NB4 (cell line): ENCODE measurements at regions not wholly inside any gene's neighbourhood (a gene's known extent, or its start where the extent isn't known, plus 50 kb on each side); places are given as distances from the start of the nearest gene placed in this dataset.

Experiments used
- CTCF ChIP-seq: IDR thresholded peaks from one replicate; pipeline ENCODE4 v1.5.1; 2012; ENCODE audit warnings: low read depth, low read length
- MYC ChIP-seq: IDR thresholded peaks from 2 replicates; pipeline ENCODE4 v1.6.1; 2011; ENCODE audit warnings: low read depth, low read length
- POLR2A ChIP-seq: IDR thresholded peaks from 2 replicates; pipeline ENCODE4 v1.6.1; 2011; ENCODE audit warnings: mild to moderate bottlenecking; ENCODE audit not compliant: insufficient read length; ENCODE audit errors: extremely low read depth

- TF ChIP-seq POLR2A (no peak), CTCF (no peak), MYC (no peak)
These were observed 594.7 kb upstream of the ADGRB3 start for GRCh38 chr6:68040312-68040778.
